ENCODE measurements at regions not wholly inside any gene's neighbourhood (a gene's known extent, or its start where the extent isn't known, plus 50 kb on each side); places are given as distances from the start of the nearest gene placed in this dataset.
"Not testable (repeated sequence)": the region's sequence is repeated elsewhere in the genome, so short reads cannot be mapped to it uniquely, and the experiment has no call there.

DNA sequence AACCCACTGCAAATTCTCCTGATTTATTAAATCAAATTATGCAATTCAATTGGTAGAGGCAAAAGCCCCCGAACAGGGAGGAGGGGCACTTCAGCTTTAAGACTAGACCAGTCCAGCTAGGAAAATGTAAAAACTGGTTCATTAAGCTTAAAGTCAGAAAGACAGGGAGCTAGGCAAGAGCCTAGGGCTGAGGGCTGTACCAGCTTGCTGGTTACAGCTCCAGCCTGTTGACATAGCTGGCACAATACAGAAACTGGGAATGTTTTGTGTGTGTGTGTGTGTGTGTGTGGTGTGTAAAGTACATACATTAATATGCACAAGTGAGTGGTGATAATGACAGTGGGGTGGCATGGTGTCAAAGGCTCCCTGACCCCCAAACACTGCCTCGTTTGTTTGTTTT, 307.0 kb upstream of the CELF4 start:
- no peak for DNase-seq

DNA sequence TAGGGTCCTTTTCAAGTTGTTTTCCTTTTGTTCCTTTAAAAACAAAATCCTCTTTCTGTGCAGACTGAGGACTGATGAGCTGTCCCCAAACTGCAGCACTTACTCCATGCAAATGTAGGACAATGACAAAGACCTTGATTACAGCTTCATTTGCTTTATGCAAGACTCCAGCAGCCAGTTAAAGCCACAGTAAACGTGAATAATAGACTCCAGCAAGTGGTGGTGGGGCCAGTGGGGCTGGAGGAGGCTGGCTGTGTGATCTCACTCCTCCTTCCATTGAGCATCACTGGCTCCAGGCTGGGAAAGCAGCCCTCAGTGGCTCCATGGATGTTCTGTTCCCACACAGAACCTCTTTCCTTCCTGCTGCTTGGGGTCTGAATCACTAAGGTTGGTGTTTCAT, 306.0 kb upstream of the CELF4 start:
- no peak for DNase-seq

DNA sequence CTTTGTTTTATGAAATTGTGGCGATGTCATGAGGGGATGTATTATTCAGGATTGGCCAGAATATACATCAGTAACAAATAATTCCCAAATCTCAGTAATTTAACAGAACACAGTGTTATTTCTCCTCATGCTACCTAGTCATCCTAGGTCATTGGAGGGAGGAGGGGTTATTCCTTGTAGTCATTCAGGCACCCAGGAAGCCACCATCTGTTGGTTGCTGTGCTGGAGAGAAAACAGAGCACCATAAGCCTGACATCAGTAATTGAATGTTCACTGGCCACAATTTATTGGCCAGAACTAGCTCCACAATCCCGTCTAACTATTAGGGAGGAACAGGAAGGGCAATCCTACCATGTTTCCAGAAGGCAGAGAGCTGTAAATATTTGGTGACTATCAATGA, 303.5 kb upstream of the CELF4 start:
- DNase-seq = no peak

DNA sequence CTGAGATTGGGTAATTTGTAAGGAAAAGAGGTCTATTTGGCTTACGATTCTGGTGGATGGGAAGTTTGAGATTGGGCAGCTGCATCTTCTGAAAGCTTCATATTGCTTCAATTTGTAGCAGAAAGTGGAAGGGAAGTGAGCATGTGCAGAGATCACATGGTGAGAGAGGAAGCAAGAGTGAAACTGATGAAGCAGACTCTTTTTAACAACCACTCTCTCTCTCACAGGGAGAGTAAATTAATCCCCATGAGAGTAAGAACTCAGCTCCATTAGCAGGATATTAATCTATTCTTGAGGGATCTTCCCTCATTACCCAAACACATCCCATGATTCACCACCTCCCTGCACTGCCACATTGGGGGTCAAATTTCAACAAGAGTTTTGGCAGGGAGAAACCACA, 298.5 kb upstream of the CELF4 start:
- DNase-seq = no peak

DNA sequence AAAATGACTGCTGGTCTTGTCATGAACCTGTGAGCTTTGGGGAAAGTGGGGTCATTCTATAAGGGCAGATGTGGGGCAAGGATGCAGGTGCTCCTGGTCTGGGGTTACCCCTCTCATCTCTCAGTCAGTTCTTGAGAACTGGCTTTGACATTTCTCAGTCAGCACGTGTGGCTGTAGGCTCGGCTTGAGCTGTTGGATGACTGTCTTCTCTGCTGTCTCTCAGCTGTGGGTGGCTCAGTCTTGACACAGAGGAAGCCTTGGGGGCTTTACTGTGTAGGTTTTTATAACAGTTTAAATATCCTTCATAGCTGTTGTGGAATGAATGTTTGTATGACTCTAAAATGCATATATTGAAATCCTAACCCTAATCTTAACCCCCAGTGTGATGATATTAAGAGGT, 296.4 kb upstream of the CELF4 start:
- no peak for DNase-seq

DNA sequence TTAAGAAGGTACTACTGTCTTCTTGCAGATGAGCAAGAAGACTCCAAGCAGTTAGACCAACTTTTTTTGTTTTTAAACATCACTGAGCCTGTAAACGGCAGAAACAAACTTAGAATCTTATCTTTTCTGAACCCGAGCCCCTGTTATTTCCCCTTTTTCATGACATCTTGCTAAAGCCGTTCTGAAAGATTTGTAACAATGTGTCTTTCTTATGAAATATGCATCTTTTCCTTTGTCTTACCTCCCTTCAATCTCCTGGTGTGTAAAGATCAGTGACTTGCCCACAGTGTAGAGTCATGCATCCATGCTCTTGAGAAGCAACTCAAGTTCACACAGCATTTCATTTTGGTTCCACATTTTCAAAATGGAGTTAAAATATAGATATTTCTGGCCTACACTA, 288.8 kb upstream of the CELF4 start:
- no peak for DNase-seq

DNA sequence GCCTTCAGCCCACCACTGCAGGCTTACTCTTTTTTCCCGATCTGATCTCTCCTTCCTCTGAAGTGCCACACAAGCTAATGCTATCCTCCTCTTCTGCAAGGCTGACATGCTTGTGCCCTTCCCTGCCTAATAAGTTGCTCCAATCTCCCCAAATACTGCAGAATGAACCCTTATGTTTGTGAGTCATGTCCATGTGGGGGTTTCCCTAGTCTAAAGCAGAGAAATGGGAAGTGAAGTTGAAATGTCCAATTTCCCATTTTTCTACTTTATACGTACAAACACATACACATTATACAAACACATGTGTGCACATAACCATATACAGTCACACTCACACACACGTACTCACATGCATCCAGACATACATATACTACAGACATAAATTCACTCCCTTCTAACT, 288.1 kb upstream of the CELF4 start:
- no peak for DNase-seq

DNA sequence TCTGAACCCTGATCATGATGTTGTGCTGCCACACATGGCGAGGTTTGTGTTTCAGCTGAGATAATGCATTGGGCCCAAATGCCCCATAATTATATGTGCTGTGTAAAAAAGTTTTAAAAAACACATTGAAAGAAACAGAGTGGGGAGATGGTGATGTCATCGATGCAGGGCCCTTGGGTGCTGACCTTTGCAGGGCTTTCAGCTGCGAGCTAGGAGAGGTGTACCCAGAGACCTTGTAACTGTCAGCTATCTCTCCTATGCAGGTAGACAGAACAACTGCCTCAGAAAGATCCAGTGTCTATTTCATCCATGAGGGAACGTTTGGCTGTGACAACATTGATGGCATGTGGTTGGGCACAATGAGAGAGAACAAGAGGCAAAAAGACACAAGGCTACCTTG, 286.9 kb upstream of the CELF4 start:
- DNase-seq = no peak

DNA sequence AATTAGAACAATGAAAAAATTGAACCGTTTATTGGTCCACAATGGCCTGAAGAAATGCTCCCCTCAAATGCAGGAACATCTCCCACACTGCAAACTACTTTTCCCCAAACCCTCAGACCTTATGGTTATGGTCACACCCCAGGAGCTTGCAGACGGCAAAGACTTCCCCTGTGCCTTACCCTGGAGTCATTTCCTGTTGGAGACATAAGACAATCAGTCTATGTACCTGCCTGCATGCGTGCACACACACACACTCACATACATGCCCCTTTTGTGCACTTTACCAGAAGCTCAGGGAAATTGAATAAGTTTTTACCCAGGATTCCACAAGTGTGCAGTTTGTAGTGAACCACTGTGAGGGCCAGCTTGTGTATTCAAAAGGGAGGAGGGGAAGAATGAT, 281.9 kb upstream of the CELF4 start:
- no peak for DNase-seq

DNA sequence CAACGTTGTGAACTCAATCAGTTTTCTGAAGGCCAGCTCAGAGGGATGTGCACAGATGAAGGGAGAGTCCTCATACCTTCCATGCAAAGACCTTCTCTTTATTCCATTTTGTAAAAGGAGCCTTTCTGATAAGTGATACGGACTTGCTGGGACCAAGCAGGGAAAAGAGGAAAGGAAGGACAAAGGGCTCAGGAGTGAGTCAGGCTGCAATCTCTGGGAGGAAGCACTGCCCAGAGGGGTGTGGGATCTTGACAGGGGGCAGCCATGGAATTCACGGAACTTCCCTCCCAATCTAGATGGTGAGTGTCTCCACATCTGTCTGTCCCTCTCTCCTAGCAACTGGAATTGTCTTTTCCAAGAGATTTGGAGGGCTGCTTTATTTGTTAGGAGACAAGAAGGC, 281.4 kb upstream of the CELF4 start:
- no peak for DNase-seq

DNA sequence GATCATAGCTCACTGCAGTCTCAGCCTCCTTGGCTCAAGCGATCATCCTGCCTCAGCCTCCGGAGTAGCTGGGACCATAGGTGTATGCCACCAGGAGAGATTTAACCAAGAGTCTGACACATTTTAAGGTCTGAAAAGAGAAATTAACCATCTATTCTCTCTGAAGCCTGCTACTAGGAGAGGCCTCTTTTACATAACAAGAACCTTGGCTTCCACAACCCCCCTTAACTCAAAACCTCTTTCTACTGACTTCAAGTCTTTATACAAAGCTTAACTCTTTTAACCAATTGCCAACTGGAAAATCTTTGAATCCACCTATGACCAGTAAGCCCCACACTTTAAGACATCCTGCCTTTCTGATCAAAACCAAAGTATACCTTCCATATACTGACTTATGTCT, 279.9 kb upstream of the CELF4 start:
- no peak for DNase-seq

DNA sequence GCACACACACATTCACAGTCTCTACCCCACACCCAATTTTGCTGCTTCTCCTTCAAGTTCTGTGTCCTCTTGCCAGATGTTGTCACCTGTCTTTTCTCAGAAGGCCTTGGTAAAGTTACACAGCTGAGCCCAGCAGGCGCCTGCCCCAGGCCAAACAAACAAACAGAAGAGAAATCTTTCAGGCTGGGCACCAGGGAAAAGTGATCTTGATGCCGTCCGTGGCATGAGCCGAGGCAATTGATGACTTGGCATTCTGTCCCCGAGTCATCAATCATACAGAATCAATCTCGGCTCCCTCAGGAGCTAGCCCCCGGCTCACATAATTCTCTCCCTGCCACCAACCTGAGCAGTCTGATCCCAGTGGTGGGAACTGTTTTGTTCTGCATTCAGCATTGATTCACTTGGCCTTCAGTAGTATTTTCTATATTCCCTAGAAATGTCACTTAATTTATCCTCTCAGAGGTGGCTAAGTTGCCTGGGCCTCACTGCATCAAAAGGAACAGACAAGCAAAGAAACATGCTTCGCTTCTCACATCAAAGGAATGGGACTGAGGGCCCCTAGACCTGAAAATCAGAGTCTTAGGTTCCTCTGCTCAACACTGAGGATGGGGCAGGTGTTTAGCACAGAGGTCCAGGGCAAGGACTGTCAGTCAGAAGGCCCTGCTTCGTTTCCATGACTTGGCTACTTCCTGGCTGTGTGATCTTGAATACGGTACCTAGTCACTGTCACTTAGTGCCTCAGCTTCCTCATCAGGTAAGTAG, 278.8 kb upstream of the CELF4 start:
- DNase-seq = no peak

DNA sequence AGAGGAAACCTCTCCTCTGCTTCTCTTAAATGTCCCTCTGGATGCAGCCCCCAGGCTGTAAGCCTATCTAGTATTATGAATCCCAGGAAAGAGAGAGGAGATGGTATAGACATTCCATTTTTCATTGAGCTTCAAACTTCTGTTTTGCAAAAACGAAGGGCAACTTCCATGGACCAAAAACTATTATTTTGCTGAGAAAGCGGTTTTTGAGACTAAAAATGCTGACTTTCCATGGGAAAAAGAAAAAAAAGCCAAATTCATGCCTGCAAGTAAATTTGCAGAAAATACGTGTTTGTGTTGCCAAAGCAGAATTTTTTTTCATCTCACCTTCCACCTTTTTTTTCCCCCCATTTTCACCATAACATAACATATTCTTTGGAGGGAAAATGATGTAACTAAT, 272.5 kb upstream of the CELF4 start:
- DNase-seq = no peak

DNA sequence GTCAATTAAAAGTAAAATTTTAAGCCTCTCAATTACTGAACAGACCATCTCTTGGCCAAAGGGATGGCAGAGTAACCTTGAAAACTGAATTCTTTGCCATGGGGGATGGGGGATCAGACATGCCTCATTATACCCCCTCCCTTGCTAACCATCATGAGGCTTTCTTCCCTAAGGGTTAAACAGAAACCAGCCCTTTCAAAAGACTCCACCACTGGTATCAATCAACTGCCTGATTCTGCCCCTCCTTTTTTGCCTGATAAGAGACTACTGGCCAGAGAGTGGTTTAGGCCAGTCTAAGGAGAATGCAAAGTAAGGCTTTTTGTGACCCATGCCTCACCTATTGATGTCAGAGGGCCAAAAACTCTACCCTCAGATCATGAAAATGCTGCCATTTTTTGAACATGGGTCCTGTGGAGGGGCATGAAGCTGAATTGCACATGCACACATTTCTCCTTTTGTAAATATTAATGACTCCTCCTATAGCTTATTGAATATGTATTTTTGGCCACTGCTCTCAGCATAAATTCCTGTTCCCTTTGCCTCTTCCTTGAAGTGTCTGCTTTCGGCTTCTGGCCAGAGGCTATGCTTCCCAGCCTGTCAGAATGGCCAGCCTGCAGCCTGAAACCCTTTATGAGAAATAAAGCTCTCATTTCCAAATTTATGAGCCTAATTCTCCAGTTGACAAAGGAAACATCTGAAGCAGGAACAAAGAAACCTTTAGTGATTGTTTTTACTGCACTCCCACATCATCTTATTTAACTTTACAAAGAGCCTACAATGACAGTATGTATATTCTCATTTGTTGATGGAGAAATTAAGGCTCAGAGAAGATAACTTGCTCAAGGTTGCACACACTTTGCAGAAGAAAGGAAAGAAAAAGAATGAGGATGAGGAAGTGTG, 270.7 kb upstream of the CELF4 start:
- no peak for DNase-seq

DNA sequence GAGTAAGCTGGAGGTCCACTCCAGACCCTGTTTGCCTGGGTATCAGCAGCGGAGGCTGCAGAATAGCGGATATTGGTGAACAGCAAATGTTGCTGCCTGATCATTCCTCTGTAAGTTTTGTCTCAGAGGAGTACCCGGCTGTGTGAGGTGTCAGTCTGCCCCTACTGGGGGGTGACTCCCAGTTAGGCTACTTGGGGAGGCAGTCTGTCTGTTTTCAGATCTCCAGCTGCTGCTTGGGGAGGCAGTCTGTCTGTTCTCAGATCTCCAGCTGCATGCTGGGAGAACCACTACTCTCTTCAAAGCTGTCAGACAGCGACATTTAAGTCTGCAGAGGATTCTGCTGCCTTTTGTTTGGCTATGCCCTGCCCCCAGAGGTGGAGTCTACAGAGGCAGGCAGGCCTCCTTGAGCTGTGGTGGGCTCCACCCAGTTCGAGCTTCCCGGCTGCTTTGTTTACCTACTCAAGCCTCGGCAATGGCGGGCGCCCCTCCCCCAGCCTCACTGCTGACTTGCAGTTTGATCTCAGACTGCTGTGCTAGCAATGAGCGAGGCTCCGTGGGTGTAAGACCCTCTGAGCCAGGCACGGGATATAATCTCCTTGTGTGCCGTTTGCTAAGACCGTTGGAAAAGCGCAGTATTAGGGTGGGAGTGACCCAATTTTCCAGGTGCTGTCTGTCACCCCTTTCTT, 266.6 kb upstream of the CELF4 start:
- not testable (repeated sequence) for DNase-seq

DNA sequence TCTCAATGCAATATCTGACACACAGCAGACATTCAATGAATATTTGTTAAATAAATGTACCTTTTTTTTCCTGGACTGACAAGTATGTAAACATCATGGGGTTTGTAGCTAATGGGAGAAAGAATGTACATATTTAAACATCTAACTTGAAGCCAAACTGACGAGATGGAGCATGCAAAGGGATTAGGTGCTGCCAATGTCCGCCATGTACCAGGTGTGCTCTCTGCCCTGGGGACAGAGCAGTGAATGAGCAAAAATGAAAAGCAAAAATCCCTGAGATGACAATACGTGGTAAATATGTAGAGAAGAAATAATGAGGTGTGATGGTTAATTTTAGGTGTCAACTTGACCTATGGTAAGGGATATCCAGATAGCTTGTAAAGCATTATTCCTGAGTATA, 247.4 kb upstream of the CELF4 start:
- DNase-seq = no peak

DNA sequence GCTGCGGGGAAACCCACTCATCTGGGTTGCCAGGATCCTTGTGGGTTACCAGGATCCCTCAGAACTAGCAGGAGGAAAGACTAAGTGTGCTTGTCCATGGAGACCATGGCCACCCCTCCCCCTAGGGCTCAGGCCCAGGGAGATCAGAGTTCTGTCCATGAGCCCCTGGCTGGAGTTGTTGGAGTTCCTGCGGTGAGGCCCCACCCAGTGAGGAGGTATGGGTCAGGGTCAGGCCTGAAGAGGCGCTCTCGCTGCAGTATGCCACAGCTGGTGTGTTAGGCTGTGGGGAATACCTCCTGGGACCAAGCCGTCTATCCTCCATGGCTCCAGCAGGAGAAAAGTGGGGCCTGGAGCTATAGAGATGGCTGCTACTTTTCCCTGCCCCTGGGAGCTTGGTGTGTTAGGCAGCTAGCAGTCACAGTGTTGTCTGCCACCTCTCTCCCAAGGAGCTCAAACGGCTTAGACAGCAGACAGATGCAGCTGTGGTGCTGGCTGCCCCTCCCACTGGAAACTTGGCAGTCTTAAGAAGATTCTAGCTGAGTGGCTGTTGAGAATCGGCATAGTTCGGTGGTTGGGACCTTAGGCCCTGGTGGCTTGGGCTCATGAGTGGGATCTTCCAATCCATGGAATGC, 240.3 kb upstream of the CELF4 start:
- DNase-seq = no peak

DNA sequence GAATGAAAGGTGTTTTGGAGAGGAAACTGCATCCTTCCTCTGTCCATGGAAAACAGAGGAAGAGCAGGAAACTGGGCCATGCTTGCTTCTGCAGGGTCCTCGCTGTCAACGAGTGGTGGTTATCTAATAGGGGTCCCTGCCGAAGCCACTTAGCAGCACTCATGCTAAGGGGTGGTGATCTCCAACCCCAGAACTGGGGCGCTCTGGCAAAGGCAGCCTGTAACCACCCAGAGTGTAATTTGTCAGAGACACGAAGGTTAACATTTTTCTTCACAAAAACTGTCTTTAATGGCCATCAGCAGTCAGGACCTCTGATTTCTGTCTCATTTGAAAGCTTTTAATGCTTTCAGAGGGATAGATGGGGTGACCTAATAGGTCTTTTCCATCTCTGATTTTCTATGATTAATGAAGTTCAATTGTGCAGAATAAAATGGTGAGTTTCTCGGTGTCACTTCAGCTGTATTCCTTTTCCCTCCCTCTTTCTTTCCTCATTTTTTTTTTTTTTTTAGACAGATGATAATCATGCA, 231.3 kb upstream of the CELF4 start:
- DNase-seq = no peak

DNA sequence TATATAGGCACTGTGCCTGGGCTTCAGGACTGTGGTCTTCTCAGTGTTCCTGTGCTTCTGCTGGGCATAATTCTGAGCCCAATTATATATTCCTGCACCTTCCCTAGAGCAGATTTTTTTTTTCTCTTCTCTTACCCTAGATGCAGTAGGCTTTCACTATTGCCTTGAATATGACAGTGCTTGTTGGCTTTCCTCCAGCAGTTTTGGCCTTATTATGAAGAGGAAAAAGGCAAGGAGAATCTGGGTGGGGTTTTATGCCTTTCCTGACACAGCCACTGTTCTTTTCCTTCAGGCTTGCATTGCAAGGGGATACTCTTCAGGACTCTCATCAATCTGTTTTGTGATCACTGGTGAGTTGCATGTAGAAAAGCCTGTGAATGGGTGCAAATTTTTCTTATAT, 221.9 kb upstream of the CELF4 start:
- DNase-seq = no peak

DNA sequence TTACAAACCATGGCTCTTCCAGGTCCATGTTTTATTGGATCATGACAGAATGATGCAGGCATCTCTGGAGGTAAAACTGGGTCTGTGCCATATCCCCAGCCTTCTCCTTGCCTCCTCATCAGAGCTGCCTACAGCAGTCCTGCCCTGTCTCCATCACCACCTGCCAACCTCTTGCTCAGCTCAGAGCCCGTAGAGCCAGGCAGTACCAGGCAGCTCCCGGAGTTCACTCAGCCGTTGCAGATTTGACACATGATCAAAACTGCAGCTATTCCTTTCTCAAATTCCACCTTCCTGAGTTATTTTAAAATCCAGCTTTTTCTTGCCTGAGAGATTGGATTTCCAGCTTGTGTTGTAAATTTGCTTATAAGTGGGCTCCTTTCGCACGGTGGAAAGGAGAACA, 218.2 kb upstream of the CELF4 start:
- DNase-seq = no peak

DNA sequence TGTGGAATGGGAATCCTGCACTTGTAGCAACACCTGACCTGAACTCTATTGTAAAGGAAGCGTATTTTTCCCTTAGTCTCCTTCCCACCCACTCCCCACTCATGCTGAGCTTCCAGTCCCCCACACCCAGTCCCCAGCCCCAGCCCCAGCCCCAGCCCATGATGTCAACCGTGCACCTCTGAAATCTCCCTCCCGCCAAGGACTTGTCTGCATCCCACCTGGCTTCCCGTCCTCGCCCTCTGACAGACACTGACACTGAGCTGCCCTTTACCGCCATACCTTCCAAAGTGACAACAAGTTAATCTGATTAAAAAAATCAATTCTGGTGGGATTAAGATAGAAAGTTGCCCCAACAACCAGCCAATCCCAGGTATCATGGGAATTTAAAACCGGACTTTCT, 213.6 kb upstream of the CELF4 start:
- no peak for DNase-seq

DNA sequence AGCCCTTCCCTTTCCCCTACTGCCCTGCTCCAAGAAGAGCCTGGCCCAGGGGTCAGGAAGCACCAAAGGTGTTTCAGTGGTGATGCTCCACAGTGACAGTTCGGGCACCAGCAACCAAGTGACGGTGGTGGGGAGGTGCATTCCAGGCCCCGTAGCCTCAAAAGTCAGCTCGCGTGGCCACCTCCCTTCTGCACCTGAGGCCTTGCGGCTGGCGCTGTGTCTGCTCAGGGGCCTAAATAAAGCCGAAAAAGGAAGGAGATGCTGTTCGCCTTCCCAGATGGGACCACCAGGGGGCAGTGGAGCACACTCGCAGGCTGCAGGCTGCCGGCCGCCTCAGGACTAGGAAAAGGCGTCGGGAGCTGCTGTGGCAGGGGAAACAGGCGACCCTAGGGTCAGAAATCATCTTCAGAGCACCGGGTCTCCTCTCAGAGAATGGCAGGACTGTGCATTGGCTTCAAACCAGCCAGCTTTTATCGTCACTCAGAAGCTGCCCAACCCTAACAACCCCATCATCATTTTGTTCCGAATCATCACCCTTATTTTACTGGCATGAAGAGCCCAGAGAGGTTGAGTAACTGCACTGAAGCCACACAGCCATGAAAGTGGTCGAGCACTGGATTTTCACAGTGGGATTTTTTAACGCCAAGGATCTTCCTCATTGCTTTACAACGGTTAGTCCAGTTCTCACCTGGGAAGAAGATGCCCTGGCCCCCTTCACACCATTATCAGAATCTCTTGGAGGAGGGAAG, 213.0 kb upstream of the CELF4 start:
- DNase-seq = peak; percentile 7
